Neural cell (in vitro differentiated cells): ENCODE measurements at regions not wholly inside any gene's neighbourhood (a gene's known extent, or its start where the extent isn't known, plus 50 kb on each side); places are given as distances from the start of the nearest gene placed in this dataset.

Source experiments
- H2AFZ ChIP-seq: fragments of 200-600, 300-800 bp; sonication (generic), shearing (Covaris generic); 2 replicates; pipeline ENCODE4 v1.6.0; 2014; ENCODE audit warnings: low read depth, mild to moderate bottlenecking, antibody characterized with exemption, low read length, moderate library complexity
- H3F3A ChIP-seq: fragments of 200-600 bp; shearing (Covaris generic); 2 replicates; pipeline ENCODE4 v1.6.1; 2016; ENCODE audit warnings: mild to moderate bottlenecking, moderate library complexity, mixed read lengths, antibody characterized with exemption, low read length; ENCODE audit not compliant: insufficient read depth, poor library complexity, severe bottlenecking
- H3K27ac ChIP-seq: fragments of 200-600, 300-800 bp; sonication (generic), shearing (Covaris generic); 2 replicates; pipeline ENCODE4 v1.5.1; 2014; ENCODE audit warnings: mild to moderate bottlenecking, low read length, moderate library complexity
- H3K27me3 ChIP-seq: fragments of 300-800, 200-600 bp; sonication (generic), shearing (Covaris generic); 2 replicates; pipeline ENCODE4 v1.6.0; 2014; ENCODE audit warnings: mild to moderate bottlenecking, low read depth, low read length, moderate library complexity; ENCODE audit not compliant: insufficient read depth
- H3K36me3 ChIP-seq: fragments of 300-800, 200-600 bp; sonication (generic), shearing (Covaris generic); 2 replicates; pipeline ENCODE4 v1.5.1; 2014; ENCODE audit warnings: mild to moderate bottlenecking, antibody characterized with exemption, low read length, moderate library complexity; ENCODE audit not compliant: insufficient read depth
- H3K4me2 ChIP-seq: fragments of 300-800, 200-600 bp; sonication (generic), shearing (Covaris generic); 2 replicates; pipeline ENCODE4 v1.6.0; 2014; ENCODE audit warnings: mild to moderate bottlenecking, low read length
- H3K4me3 ChIP-seq: fragments of 300-800, 200-600 bp; sonication (generic), shearing (Covaris generic); 2 replicates; pipeline ENCODE4 v1.5.1; 2014; ENCODE audit warnings: mild to moderate bottlenecking, low read length, moderate library complexity
- H3K79me2 ChIP-seq: fragments of 200-600 bp; shearing (Covaris generic); replicated peaks from 2 replicates; pipeline ENCODE4 v1.6.0; 2014; ENCODE audit warnings: mild to moderate bottlenecking, low read length, moderate library complexity; ENCODE audit not compliant: insufficient read depth
- H3K9ac ChIP-seq: fragments of 300-800, 200-600 bp; sonication (generic), shearing (Covaris generic); 2 replicates; pipeline ENCODE4 v1.6.1; 2016; ENCODE audit warnings: mild to moderate bottlenecking, low read length, mixed read lengths
- H3K9me2 ChIP-seq: fragments of 200-600 bp; shearing (Covaris generic); 2 replicates; pipeline ENCODE4 v1.6.1; 2016; ENCODE audit warnings: mild to moderate bottlenecking, low read length, mixed read lengths; ENCODE audit not compliant: insufficient read depth
- H3K9me3 ChIP-seq: fragments of 200-600, 300-800 bp; sonication (generic), shearing (Covaris generic); 2 replicates; pipeline ENCODE4 v1.6.1; 2016; ENCODE audit warnings: mild to moderate bottlenecking, mixed run types, low read length, moderate library complexity, mixed read lengths
- H4K20me1 ChIP-seq: fragments of 200-600 bp; shearing (Covaris generic); 2 replicates; pipeline ENCODE4 v1.6.1; 2016; ENCODE audit warnings: mild to moderate bottlenecking, mixed run types; ENCODE audit not compliant: insufficient read depth
- EP300 ChIP-seq: fragments of 450-650 bp; conservative IDR thresholded peaks from 2 replicates; pipeline ENCODE4 v1.6.1; 2014; ENCODE audit warnings: antibody characterized with exemption, mild to moderate bottlenecking, moderate library complexity; ENCODE audit not compliant: poor library complexity, severe bottlenecking
- EZH2 ChIP-seq: fragments of 200-600, 300-800 bp; shearing (Covaris generic), sonication (generic); IDR thresholded peaks from 2 replicates; pipeline ENCODE4 v1.6.1; 2014; ENCODE audit warnings: antibody characterized with exemption, low read length, borderline replicate concordance, mild to moderate bottlenecking; ENCODE audit not compliant: insufficient read depth, poor library complexity, severe bottlenecking
- MXI1 ChIP-seq: fragments of 450-650 bp; conservative IDR thresholded peaks from 2 replicates; pipeline ENCODE4 v1.6.1; 2014; ENCODE audit warnings: antibody characterized with exemption, mild to moderate bottlenecking; ENCODE audit not compliant: poor library complexity, severe bottlenecking
- POLR2AphosphoS5 ChIP-seq: IDR thresholded peaks from 2 replicates; pipeline ENCODE4 v1.6.1; 2012
- RAD21 ChIP-seq: fragments of 450-650 bp; conservative IDR thresholded peaks from 2 replicates; pipeline ENCODE4 v1.6.1; 2014; ENCODE audit warnings: antibody characterized with exemption, mild to moderate bottlenecking, moderate library complexity
- SMC3 ChIP-seq: fragments of 450-650 bp; conservative IDR thresholded peaks from 2 replicates; pipeline ENCODE4 v1.6.1; 2014; ENCODE audit warnings: antibody characterized with exemption, mild to moderate bottlenecking, moderate library complexity; ENCODE audit not compliant: poor library complexity
- TAF1 ChIP-seq: IDR thresholded peaks from 2 replicates; pipeline ENCODE4 v1.6.1; 2012; ENCODE audit warnings: low read depth
- TF ChIP-seq, protein P1 (sequence below): IDR thresholded peaks from 2 replicates; pipeline ENCODE4 v1.6.1; 2012; ENCODE audit warnings: borderline replicate concordance
- TF ChIP-seq, protein P2 (sequence below): fragments of 450-650 bp; IDR thresholded peaks from 2 replicates; pipeline ENCODE4 v1.5.1; 2014; ENCODE audit warnings: antibody characterized with exemption, mild to moderate bottlenecking, moderate library complexity; ENCODE audit not compliant: poor library complexity, severe bottlenecking

DNA sequence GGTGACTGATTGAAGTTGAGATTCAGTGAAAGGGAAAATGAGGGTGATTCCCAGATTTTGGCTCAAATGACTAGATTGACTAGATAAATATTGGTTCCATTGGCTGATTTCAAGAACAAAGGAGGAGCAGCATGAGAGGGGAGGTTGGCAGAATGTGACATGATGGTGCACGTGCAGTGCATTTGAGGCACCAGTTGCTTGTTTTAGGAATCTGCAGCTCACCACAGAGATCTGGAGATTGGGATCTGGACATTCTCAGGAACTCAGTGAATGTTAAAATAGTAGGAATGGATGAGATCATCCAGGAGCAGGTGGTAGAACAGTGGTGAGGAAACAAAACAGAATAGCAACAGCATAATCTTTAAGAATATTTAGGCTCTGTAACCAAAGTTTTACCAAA is 496.3 kb downstream of the DHX35 start:
- TF ChIP-seq EP300, result no peak
- no peak for TF ChIP-seq EZH2
- TF ChIP-seq, protein P1, sequence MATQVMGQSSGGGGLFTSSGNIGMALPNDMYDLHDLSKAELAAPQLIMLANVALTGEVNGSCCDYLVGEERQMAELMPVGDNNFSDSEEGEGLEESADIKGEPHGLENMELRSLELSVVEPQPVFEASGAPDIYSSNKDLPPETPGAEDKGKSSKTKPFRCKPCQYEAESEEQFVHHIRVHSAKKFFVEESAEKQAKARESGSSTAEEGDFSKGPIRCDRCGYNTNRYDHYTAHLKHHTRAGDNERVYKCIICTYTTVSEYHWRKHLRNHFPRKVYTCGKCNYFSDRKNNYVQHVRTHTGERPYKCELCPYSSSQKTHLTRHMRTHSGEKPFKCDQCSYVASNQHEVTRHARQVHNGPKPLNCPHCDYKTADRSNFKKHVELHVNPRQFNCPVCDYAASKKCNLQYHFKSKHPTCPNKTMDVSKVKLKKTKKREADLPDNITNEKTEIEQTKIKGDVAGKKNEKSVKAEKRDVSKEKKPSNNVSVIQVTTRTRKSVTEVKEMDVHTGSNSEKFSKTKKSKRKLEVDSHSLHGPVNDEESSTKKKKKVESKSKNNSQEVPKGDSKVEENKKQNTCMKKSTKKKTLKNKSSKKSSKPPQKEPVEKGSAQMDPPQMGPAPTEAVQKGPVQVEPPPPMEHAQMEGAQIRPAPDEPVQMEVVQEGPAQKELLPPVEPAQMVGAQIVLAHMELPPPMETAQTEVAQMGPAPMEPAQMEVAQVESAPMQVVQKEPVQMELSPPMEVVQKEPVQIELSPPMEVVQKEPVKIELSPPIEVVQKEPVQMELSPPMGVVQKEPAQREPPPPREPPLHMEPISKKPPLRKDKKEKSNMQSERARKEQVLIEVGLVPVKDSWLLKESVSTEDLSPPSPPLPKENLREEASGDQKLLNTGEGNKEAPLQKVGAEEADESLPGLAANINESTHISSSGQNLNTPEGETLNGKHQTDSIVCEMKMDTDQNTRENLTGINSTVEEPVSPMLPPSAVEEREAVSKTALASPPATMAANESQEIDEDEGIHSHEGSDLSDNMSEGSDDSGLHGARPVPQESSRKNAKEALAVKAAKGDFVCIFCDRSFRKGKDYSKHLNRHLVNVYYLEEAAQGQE, result no peak
- TF ChIP-seq POLR2AphosphoS5, result no peak
- no peak for TF ChIP-seq TAF1
- TF ChIP-seq, protein P2, sequence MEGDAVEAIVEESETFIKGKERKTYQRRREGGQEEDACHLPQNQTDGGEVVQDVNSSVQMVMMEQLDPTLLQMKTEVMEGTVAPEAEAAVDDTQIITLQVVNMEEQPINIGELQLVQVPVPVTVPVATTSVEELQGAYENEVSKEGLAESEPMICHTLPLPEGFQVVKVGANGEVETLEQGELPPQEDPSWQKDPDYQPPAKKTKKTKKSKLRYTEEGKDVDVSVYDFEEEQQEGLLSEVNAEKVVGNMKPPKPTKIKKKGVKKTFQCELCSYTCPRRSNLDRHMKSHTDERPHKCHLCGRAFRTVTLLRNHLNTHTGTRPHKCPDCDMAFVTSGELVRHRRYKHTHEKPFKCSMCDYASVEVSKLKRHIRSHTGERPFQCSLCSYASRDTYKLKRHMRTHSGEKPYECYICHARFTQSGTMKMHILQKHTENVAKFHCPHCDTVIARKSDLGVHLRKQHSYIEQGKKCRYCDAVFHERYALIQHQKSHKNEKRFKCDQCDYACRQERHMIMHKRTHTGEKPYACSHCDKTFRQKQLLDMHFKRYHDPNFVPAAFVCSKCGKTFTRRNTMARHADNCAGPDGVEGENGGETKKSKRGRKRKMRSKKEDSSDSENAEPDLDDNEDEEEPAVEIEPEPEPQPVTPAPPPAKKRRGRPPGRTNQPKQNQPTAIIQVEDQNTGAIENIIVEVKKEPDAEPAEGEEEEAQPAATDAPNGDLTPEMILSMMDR, result no peak
- no peak for TF ChIP-seq RAD21
- TF ChIP-seq MXI1, result no peak
- TF ChIP-seq SMC3, result no peak
- no peaks in the 10 kb centered on the region for H3F3A ChIP-seq
- no peaks in the 10 kb centered on the region for H3K9me3 ChIP-seq
- H3K9me2 ChIP-seq, result no peaks in the 10 kb centered on the region
- H3K79me2 ChIP-seq, result no peaks in the 10 kb centered on the region
- H2AFZ ChIP-seq, result no peak overlapping the region
- no peak overlapping the region for H3K9ac ChIP-seq
- H3K4me3 ChIP-seq, result no peak overlapping the region
- H4K20me1 ChIP-seq, result no peaks in the 10 kb centered on the region
- H3K27ac ChIP-seq, result no peak overlapping the region
- H3K27me3 ChIP-seq, result no peaks in the 10 kb centered on the region
- H3K36me3 ChIP-seq, result no peaks in the 10 kb centered on the region
- H3K4me2 ChIP-seq, result no peak overlapping the region

DNA sequence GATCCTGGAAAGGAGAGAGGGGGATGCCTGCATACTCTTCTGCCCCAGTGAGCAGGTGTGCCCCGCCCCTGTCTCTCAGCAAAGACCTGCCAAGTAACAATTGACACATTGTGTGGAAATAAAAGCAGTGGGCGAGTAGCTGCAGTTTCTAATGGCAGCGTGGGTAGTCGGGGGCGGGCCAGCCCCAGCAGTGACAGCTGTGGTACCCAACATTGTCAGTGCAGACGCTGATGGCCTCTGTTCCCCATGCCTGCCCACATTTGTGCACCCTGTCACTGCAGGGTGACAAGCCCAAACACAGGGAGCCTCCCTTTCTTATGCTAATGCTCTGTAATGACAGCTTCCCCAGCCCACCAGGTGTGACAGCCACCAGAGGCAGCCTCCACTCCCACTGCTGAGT is 491.7 kb downstream of the DHX35 start:
- no peaks in the 10 kb centered on the region for H4K20me1 ChIP-seq
- H3K4me3 ChIP-seq, result no peak overlapping the region
- no peaks in the 10 kb centered on the region for H3F3A ChIP-seq
- H3K9me3 ChIP-seq, result no peaks in the 10 kb centered on the region
- no peak overlapping the region for H3K9ac ChIP-seq
- H3K36me3 ChIP-seq, result no peaks in the 10 kb centered on the region
- H3K27ac ChIP-seq, result no peak overlapping the region
- no peaks in the 10 kb centered on the region for H3K9me2 ChIP-seq
- TF ChIP-seq RAD21 (no peak), SMC3 (no peak)
- H3K27me3 ChIP-seq, result no peaks in the 10 kb centered on the region
- no peaks in the 10 kb centered on the region for H3K79me2 ChIP-seq
- H2AFZ ChIP-seq, result no peak overlapping the region
- H3K4me2 ChIP-seq, result no peak overlapping the region
